ENCODE measurements at regions not wholly inside any gene's neighbourhood (a gene's known extent, or its start where the extent isn't known, plus 50 kb on each side); places are given as distances from the start of the nearest gene placed in this dataset.

DNA sequence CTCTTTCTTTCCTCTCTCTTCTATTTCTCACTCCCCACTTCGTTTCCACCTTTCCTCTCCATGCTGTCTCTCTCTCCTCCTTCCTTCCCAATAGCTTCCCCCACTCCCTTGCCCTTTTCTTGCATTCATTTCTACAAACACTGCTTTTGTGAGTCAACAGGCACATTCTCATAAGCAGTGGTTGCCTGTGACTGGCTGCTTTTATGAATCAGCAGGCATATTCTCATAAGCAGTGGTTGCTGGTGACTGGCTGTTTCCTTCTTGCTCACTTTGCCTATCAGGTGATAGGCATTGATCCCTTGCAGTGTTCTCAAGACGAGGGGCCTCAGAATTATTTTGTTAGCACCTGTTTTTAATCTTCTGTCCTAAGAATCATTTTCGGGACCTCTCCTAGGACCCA, 116.1 kb upstream of the ACTBL2 start:
- Mint-ChIP-seq H3K4me3 (no peak overlapping the region), H3K36me3 (no peaks in the 10 kb centered on the region), H3K4me1 (ENCODE audit: low read depth) (no peaks in the 10 kb centered on the region), H3K27ac (no peak overlapping the region), H3K9me3 (ENCODE audit: low read depth) (no peaks in the 10 kb centered on the region), H3K27me3 (peaks cover 11% of the 10 kb centered on the region)

DNA sequence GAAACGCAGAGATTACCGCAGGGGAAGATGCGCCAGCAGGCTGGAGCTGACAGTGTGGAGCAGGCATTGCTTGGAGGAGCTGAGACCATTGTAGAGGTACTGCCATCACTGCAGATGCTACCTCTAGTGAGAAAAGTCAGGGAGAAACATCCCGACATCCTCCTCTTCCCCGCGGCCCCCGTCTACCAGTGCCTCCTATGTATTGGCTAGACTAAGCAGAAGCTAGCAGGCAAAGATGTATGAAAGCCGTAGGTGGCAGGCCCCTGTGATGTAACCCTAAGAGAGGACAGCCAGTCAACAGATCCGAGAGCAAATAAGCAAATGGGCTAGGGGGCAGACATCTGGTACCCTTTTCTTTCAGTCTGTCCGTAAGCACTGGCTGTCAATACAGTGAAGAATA, 115.5 kb upstream of the ACTBL2 start:
- Mint-ChIP-seq H3K4me3 (no peak overlapping the region), H3K9me3 (ENCODE audit: low read depth) (no peaks in the 10 kb centered on the region), H3K27ac (no peak overlapping the region), H3K36me3 (no peaks in the 10 kb centered on the region), H3K27me3 (peaks cover 9% of the 10 kb centered on the region), H3K4me1 (ENCODE audit: low read depth) (no peaks in the 10 kb centered on the region)

DNA sequence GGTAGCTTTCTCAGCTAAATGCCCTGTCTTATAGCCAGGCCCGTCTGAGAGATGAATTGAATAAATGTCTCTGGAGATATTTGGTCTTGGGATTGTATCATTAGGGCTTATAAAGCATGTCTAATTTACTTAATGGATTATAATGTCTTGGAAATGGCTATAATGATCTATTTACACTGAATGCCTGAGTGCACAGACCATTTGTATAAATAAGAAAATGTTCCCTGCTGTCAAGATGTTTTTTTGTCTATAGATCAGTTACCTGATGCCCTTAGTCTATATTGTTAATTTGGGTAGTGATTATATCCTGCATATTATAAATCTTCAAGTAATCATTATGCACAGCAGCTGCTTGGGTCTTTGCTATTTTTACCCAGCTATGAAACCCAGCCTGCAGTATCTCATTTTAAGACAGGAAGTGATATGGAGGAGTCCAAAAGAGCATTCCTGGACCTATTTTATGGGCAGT, 112.9 kb upstream of the ACTBL2 start:
- H3K4me3 Mint-ChIP-seq, result no peak overlapping the region

DNA sequence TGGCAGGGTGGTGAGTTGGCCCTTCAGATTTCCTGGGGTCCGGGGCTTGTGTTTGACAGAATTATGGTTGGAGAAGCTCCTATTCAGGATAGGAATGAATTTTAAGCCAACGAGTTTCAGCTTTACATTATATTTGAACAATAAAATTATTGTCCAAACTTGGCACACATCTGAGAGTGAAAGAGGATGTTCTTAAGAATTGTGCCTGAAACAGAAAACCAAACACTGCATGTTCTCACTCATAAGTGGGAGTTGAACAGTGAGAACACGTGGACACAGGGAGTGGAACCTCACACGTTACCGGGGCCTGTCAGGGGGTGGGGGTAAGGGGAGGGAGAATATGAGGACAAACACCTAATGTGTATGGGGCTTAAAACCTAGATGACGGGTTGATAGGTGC, 111.8 kb upstream of the ACTBL2 start:
- no peaks in the 10 kb centered on the region for H3K36me3 Mint-ChIP-seq
- no peak overlapping the region for H3K4me3 Mint-ChIP-seq
- H3K27ac Mint-ChIP-seq, result no peak overlapping the region
- H3K27me3 Mint-ChIP-seq, result no peaks in the 10 kb centered on the region
- no peaks in the 10 kb centered on the region for H3K9me3 Mint-ChIP-seq (ENCODE audit: low read depth)
- H3K4me1 Mint-ChIP-seq (ENCODE audit: low read depth), result no peaks in the 10 kb centered on the region

More for the DNA sequence above, 112.9 kb upstream of the ACTBL2 start:
- no peaks in the 10 kb centered on the region for H3K9me3 Mint-ChIP-seq (ENCODE audit: low read depth)
- H3K27ac Mint-ChIP-seq, result no peak overlapping the region
- H3K27me3 Mint-ChIP-seq, result peaks cover 4% of the 10 kb centered on the region
- no peaks in the 10 kb centered on the region for H3K4me1 Mint-ChIP-seq (ENCODE audit: low read depth)
- H3K36me3 Mint-ChIP-seq, result no peaks in the 10 kb centered on the region

GRCh38 chr5:57592236-57592635, 109.6 kb upstream of the ACTBL2 start:
- Mint-ChIP-seq H3K9me3 (ENCODE audit: low read depth) (no peaks in the 10 kb centered on the region), H3K36me3 (no peaks in the 10 kb centered on the region), H3K4me3 (no peak overlapping the region), H3K27me3 (peaks cover 1% of the 10 kb centered on the region), H3K4me1 (ENCODE audit: low read depth) (no peaks in the 10 kb centered on the region), H3K27ac (no peak overlapping the region)

GRCh38 chr5:57586649-57587048, 104.0 kb upstream of the ACTBL2 start:
- peaks cover 1% of the 10 kb centered on the region for H3K27me3 Mint-ChIP-seq
- no peaks in the 10 kb centered on the region for H3K4me1 Mint-ChIP-seq (ENCODE audit: low read depth)
- H3K4me3 Mint-ChIP-seq, result no peak overlapping the region
- H3K36me3 Mint-ChIP-seq, result no peaks in the 10 kb centered on the region
- no peaks in the 10 kb centered on the region for H3K9me3 Mint-ChIP-seq (ENCODE audit: low read depth)
- H3K27ac Mint-ChIP-seq, result no peak overlapping the region

DNA sequence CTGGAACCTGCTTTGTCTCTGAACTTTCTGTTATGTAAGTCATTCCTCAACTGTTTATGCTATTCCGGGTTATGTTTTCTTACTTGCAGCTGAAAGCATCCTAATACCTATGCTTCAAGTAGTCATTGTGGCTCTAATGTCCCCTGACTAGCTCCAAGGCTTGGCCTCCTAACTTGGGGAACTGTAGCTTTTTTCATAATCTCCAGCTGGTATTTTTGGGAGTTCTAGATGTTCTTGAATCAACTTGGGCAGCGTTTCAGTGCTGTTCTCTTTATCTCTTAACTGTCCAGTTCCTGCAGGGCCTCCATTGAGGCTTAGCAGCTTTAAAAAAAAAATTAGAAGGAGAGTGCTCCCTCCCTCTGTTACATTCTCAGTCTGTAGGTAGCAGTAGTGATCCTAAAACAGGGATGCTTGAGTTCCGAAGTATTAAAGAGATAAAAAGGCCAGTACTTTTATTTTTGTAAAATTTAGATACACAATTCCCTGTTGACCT, 100.0 kb upstream of the ACTBL2 start:
- Mint-ChIP-seq H3K27me3 (peaks cover 1% of the 10 kb centered on the region), H3K4me1 (ENCODE audit: low read depth) (no peaks in the 10 kb centered on the region), H3K27ac (no peak overlapping the region), H3K36me3 (no peaks in the 10 kb centered on the region), H3K9me3 (ENCODE audit: low read depth) (peaks cover 11% of the 10 kb centered on the region), H3K4me3 (no peak overlapping the region)

DNA sequence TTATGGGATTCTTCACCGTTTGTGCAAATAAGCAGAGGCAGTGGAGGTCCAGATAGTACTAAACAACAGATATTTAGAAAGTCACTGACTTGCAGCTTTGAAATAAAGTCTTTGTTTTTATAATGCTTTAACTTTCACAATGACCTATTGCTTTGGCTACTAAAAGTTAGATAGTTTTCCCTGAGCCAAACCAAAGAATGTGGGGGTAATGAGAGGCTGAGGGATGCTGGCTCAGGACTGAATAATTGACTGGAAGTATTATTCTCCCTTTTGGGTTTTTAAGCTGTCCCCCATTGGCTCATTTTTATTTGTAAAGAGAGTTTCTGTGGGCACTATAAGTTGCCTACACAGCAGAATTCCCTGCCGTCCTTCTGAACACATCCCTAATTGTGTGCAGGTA, 99.2 kb upstream of the ACTBL2 start:
- Mint-ChIP-seq H3K27ac (no peak overlapping the region), H3K9me3 (ENCODE audit: low read depth) (peaks cover 11% of the 10 kb centered on the region), H3K36me3 (no peaks in the 10 kb centered on the region), H3K4me3 (no peak overlapping the region), H3K4me1 (ENCODE audit: low read depth) (no peaks in the 10 kb centered on the region), H3K27me3 (no peaks in the 10 kb centered on the region)

GRCh38 chr5:57581222-57581621, 98.6 kb upstream of the ACTBL2 start:
- no peak overlapping the region for H3K27ac Mint-ChIP-seq
- no peaks in the 10 kb centered on the region for H3K4me1 Mint-ChIP-seq (ENCODE audit: low read depth)
- peaks cover 11% of the 10 kb centered on the region for H3K9me3 Mint-ChIP-seq (ENCODE audit: low read depth)
- H3K36me3 Mint-ChIP-seq, result no peaks in the 10 kb centered on the region
- H3K4me3 Mint-ChIP-seq, result no peak overlapping the region
- H3K27me3 Mint-ChIP-seq, result no peaks in the 10 kb centered on the region

DNA sequence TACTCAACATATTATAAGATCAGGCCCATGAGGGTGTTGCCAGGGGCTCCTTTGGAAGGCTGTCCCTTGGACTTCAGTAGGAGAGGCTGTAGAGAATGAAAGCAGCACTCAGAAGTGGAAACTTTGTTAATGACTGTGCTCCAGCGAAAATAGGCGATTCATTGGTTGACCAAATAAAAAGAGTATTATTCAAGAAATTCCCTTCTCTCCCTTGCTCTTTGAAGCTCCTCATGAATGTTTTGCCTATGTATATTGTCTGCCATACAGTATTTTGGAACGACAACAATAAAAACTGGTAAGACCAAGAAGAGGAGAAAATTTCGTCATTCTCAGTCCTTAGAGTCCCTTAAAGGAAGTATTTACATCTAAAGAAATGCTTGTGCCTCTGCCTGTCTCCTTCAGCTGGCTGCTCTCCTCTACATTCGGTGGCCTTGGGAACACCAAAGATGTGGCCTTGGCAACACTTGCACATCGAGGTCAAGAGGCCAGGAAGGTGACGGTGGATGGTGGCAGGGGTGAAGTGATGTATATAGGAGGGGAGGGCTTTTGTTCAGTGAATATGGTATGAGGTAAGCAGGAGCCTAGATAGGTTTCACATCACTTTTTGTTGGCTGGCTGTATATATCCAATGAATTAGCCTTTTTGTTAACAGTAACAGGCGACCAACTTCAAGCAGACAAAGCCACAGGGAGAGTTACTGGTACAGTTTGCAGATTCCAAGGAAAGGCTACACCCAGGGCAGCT, 95.0 kb upstream of the ACTBL2 start:
- peaks cover 11% of the 10 kb centered on the region for H3K9me3 Mint-ChIP-seq (ENCODE audit: low read depth)
- H3K27me3 Mint-ChIP-seq, result peaks cover 1% of the 10 kb centered on the region

GRCh38 chr5:57576317-57576716, 93.7 kb upstream of the ACTBL2 start:
- Mint-ChIP-seq H3K27me3 (peaks cover 1% of the 10 kb centered on the region), H3K4me1 (ENCODE audit: low read depth) (no peaks in the 10 kb centered on the region), H3K27ac (no peak overlapping the region), H3K36me3 (no peaks in the 10 kb centered on the region), H3K4me3 (no peak overlapping the region), H3K9me3 (ENCODE audit: low read depth) (peaks cover 10% of the 10 kb centered on the region)

More for the DNA sequence above, 95.0 kb upstream of the ACTBL2 start:
- Mint-ChIP-seq H3K4me3 (no peak overlapping the region), H3K27ac (no peak overlapping the region), H3K4me1 (ENCODE audit: low read depth) (no peaks in the 10 kb centered on the region), H3K36me3 (no peaks in the 10 kb centered on the region)

DNA sequence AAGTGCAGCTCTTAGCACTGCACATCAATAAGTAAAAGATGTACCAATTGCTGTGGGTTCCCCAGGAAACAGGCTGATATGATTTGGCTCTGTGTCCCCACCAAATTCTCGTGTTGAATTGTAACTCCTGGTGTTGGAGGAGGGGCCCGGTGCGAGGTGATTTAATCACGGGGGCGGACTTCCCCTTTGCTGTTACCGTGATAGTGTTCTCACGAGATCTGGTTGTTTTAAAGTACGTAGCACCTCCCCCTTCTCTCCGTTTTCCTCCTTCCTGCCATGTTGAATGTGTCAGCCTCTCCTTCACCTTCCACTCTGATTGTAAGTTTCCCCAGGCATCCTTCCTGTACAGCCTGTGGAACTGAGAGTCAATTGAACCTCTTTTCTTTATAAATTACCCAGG, 93.2 kb upstream of the ACTBL2 start:
- Mint-ChIP-seq H3K9me3 (ENCODE audit: low read depth) (peaks cover 5% of the 10 kb centered on the region), H3K27ac (no peak overlapping the region), H3K4me1 (ENCODE audit: low read depth) (no peaks in the 10 kb centered on the region), H3K4me3 (no peak overlapping the region), H3K27me3 (peaks cover 1% of the 10 kb centered on the region), H3K36me3 (no peaks in the 10 kb centered on the region)

DNA sequence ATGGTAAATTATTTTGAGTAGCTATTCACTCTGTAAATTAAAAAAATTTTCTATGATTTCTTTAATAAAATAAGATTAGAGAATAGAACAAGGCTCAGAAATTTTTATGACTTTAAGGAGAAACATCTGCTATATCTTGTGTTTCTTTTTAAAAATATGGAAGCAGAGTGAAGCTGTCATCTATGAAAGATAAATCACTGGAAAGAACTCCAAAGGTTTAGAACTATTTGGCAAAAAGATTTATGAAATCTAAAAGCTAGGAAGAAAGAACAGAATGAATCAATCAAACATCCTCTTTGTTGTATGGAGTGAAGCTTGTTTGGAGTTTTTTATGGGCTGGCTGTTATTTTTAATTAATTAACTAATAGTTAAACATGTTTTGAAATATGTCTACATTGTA, 89.8 kb upstream of the ACTBL2 start:
- Mint-ChIP-seq H3K9me3 (ENCODE audit: low read depth) (no peaks in the 10 kb centered on the region), H3K27me3 (peaks cover 1% of the 10 kb centered on the region), H3K4me3 (no peak overlapping the region), H3K36me3 (no peaks in the 10 kb centered on the region), H3K27ac (no peak overlapping the region), H3K4me1 (ENCODE audit: low read depth) (no peaks in the 10 kb centered on the region)

- no peak overlapping the region for H3K4me3 Mint-ChIP-seq
- H3K4me1 Mint-ChIP-seq (ENCODE audit: low read depth), result no peaks in the 10 kb centered on the region
- H3K36me3 Mint-ChIP-seq, result no peaks in the 10 kb centered on the region
- H3K27me3 Mint-ChIP-seq, result peaks cover 3% of the 10 kb centered on the region
- no peaks in the 10 kb centered on the region for H3K9me3 Mint-ChIP-seq (ENCODE audit: low read depth)
- no peak overlapping the region for H3K27ac Mint-ChIP-seq
Measured at GRCh38 chr5:57569601-57570000, 87.0 kb upstream of the ACTBL2 start.

DNA sequence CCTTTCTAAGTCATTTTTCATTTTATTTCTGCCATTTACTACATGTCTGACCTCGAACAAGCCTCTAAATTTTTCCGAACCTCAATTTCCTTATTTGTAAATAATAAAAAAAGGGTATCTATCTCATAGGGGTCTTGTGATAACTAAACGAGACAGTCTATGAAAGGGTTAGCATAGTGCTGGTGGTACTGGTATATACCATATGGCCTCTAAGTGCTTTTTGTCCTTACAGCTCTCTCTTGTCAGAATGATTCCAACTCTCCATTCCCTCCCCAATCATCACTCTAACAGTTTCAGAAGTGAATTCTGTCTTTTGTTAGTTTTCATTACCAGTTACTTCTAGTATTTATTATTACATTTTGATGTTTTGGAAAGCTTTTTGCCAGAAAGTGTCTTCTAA, 85.5 kb upstream of the ACTBL2 start:
- Mint-ChIP-seq H3K4me1 (ENCODE audit: low read depth) (no peaks in the 10 kb centered on the region), H3K36me3 (no peaks in the 10 kb centered on the region), H3K27ac (no peak overlapping the region), H3K4me3 (no peak overlapping the region), H3K9me3 (ENCODE audit: low read depth) (no peaks in the 10 kb centered on the region), H3K27me3 (peaks cover 2% of the 10 kb centered on the region)

- no peaks in the 10 kb centered on the region for H3K4me1 Mint-ChIP-seq (ENCODE audit: low read depth)
- H3K9me3 Mint-ChIP-seq (ENCODE audit: low read depth), result no peaks in the 10 kb centered on the region
- peaks cover 4% of the 10 kb centered on the region for H3K27me3 Mint-ChIP-seq
- no peak overlapping the region for H3K27ac Mint-ChIP-seq
- no peak overlapping the region for H3K4me3 Mint-ChIP-seq
- no peaks in the 10 kb centered on the region for H3K36me3 Mint-ChIP-seq
Measured at GRCh38 chr5:57566914-57567313, 84.3 kb upstream of the ACTBL2 start.
